GM12878 (cell line): ENCODE measurements at regions not wholly inside any gene's neighbourhood (a gene's known extent, or its start where the extent isn't known, plus 50 kb on each side); places are given as distances from the start of the nearest gene placed in this dataset.

Experiments used
- BCLAF1 ChIP-seq: fragments of 450-650 bp; IDR thresholded peaks from 2 replicates; pipeline ENCODE4 v1.6.1; 2017; ENCODE audit warnings: antibody characterized with exemption, mild to moderate bottlenecking, moderate library complexity
- CTCF ChIP-seq, 3 experiments: IDR thresholded peaks in 2 of 3; conservative IDR thresholded peaks in 1 of 3; 2 replicates each; pipeline ENCODE4 v1.5.1; 2011; ENCODE audit warnings: low read depth in 3 of 3, low read length in 3 of 3, mild to moderate bottlenecking in 3 of 3, control low read depth in 2 of 3, moderate library complexity in 2 of 3, inconsistent platforms in 1 of 3, mixed read lengths in 1 of 3; ENCODE audit not compliant: control insufficient read depth in 2 of 3, insufficient read depth in 1 of 3; ENCODE audit errors: extremely low read depth in 1 of 3
- RELB ChIP-seq: fragments of 450-650 bp; IDR thresholded peaks from 2 replicates; pipeline ENCODE4 v1.6.1; 2017; ENCODE audit warnings: low read depth, mild to moderate bottlenecking, moderate library complexity
- ZNF687 ChIP-seq: fragments of 450-650 bp; IDR thresholded peaks from 2 replicates; pipeline ENCODE4 v1.6.1; 2017; ENCODE audit warnings: mild to moderate bottlenecking, moderate library complexity

- no peak for TF ChIP-seq CTCF (IDR thresholded peaks at IDR 0.05 in 2 of 3, conservative IDR thresholded peaks at IDR 0.05 in 1 of 3; ENCODE audit: control insufficient read depth in 2 of 3, extremely low read depth in 1 of 3, insufficient read depth in 1 of 3, low read depth in 3 of 3, low read length in 3 of 3)
- TF ChIP-seq ZNF687, result no peak
- TF ChIP-seq BCLAF1, result no peak
- no peak for TF ChIP-seq RELB
Measured at GRCh38 chr10:118937226-118937625, 92.3 kb upstream of the NANOS1 start.
